ENCODE measurements at regions not wholly inside any gene's neighbourhood (a gene's known extent, or its start where the extent isn't known, plus 50 kb on each side); places are given as distances from the start of the nearest gene placed in this dataset. TPM values are rescaled to one million over a fixed set of nuclear protein-coding genes. Genes with fewer than 3 reads are reported as not detected.

- DNase-seq (ENCODE audit: extremely low read depth in 1 of 4, low spot score in 3 of 4) = no peak
- H3K27ac ChIP-seq (ENCODE audit: extremely low read depth, low read depth, low read length) = no peak overlapping the region
- H3K36me3 ChIP-seq (ENCODE audit: control insufficient read depth, insufficient read depth, low read length) = no peaks in the 10 kb centered on the region
- H3K79me2 ChIP-seq (ENCODE audit: control insufficient read depth, insufficient read depth, low read length) = no peaks in the 10 kb centered on the region
- no peaks in the 10 kb centered on the region for H3K9me1 ChIP-seq (ENCODE audit: control insufficient read depth, insufficient read depth, low read length)
- no peak; the same call in 1 of the 3 replicates for ATAC-seq
- no peak overlapping the region; a peak in 1 of 4 replicates for H3K9ac ChIP-seq (ENCODE audit: insufficient read depth in 1 of 2, low read depth in 2 of 2, low read length in 2 of 2)
- 5% methylated on average over 19 of the region's 19 CpGs for WGBS (ENCODE audit: insufficient coverage, low coverage, missing lambda C conversion rate)
- no peak overlapping the region for H2AFZ ChIP-seq (ENCODE audit: low read depth, low read length)
- H4K20me1 ChIP-seq (replicated peaks; ENCODE audit: control insufficient read depth, insufficient read depth, low read length) = peaks cover 5% of the 10 kb centered on the region; the same call in 1 of the 2 replicates
- H3K4me3 ChIP-seq = no peak overlapping the region
- no peaks in the 10 kb centered on the region for H3K9me3 ChIP-seq (replicated peaks; ENCODE audit: control insufficient read depth, insufficient read depth, low read depth, low read length)
- no peak overlapping the region for H3K4me2 ChIP-seq (ENCODE audit: insufficient read depth, low read length)
- CTCF ChIA-PET (ENCODE audit: low intra/inter-chr PET ratio) = no interaction called here
- H3K27me3 ChIP-seq (ENCODE audit: control insufficient read depth in 2 of 2, insufficient read depth in 2 of 2, low read length in 2 of 2) = peaks cover 36 to 65% of the 10 kb centered on the region in 2 experiments
- no peak for FAIRE-seq
- intact Hi-C loops (cut with micrococcal nuclease) (no loop called here), in situ Hi-C loops (cut with MboI) (no loop called here)
- peaks cover 0 to 4% of the 10 kb centered on the region in 2 experiments; a peak in 1 of 5 replicates for H3K4me1 ChIP-seq (replicated peaks in 1 of 2; ENCODE audit: control insufficient read depth in 2 of 2, insufficient read depth in 2 of 2, low read length in 2 of 2)
- POLR2A ChIA-PET = interaction anchor here (0.6 to 1.3 kb wide), 2 partner anchors 25 to 744 kb away, joined by 3 to 5 read pairs; no protein-coding TSS in a partner anchor
- no TSS peak for BruUV-seq (replicated peaks)
- TF ChIP-seq FUS (optimal IDR thresholded peaks at IDR 0.05; ENCODE audit: low read depth, low read length) (no peak), ZNF347 (CRISPR knock-in tag; IDR thresholded peaks at IDR 0.05; ENCODE audit: low read depth) (no peak)
Measured at GRCh38 chr1:38097284-38097898, 50.8 kb upstream of the POU3F1 start.

Small RNA genes in the stretch of these regions (small RNA-seq; reads per million reads assigned to genes)
- not detected for gene RNU6-753P

Data from K562 (cell line).